ENCODE measurements at regions not wholly inside any gene's neighbourhood (a gene's known extent, or its start where the extent isn't known, plus 50 kb on each side); places are given as distances from the start of the nearest gene placed in this dataset.
"Not testable (repeated sequence)": the region's sequence is repeated elsewhere in the genome, so short reads cannot be mapped to it uniquely, and the experiment has no call there.

GRCh38 chrX:3504916-3505315, 158.5 kb upstream of the MXRA5 start:
- peak; percentile 25 for DNase-seq

- peak; percentile 86 for DNase-seq
These were observed 155.5 kb upstream of the MXRA5 start for GRCh38 chrX:3501833-3502535.

- not testable (repeated sequence) for DNase-seq
These were observed 149.7 kb upstream of the MXRA5 start for GRCh38 chrX:3495836-3496769.

DNA sequence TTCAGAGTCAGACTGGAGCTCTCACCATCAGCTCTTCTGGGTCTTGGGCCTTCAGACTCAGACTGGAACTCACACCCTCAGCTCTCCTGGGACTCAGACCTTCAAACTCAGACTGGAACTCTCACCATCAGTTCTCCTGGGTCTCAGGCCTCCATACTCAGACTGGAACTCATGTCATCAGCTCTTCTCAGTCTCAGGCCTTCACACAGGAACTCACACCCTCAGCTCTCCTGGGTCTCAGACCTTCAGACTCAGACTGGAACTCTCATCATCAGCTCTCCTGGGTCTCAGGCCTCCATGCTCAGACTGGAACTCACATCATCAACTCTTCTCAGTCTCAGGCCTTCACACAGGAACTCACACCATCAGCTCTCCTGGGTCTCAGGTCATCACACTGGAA, 147.2 kb upstream of the MXRA5 start:
- no peak for DNase-seq

DNA sequence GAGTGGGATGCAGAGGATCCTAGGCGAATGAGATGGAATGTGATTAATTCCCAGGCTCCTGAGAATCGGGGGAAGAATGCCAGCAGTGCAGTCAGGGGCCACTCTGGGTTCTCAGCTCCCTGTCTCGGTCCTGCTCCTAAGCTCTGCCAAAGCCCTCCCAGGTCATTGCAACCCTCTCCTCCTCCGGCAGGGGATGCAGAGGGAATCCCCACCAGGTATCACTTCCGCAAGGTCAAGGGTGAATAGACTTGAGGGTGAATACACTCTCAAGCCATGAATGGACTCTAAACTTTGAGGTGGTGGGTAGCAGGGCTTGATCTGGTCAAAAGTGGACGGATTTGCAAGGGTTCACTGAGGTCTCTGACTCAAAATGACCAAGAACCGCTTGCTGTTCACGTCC, 139.3 kb upstream of the MXRA5 start:
- DNase-seq: no peak

- no peak for DNase-seq
These were observed 132.6 kb upstream of the MXRA5 start for GRCh38 chrX:3479026-3479425.

- DNase-seq: no peak
These were observed 130.5 kb upstream of the MXRA5 start for GRCh38 chrX:3476973-3477372.

GRCh38 chrX:3470211-3470679, 123.8 kb upstream of the MXRA5 start:
- not testable (repeated sequence) for DNase-seq

GRCh38 chrX:3468031-3468430, 121.6 kb upstream of the MXRA5 start:
- no peak for DNase-seq

- no peak for DNase-seq
These were observed 118.6 kb upstream of the MXRA5 start for GRCh38 chrX:3465017-3465416.

GRCh38 chrX:3462166-3462508, 115.7 kb upstream of the MXRA5 start:
- peak; percentile 4 for DNase-seq

GRCh38 chrX:3461397-3462165, 115.1 kb upstream of the MXRA5 start:
- DNase-seq: peak; percentile 64

- no peak for DNase-seq
These were observed 109.3 kb upstream of the MXRA5 start for GRCh38 chrX:3455796-3456195.

GRCh38 chrX:3451571-3451970, 105.1 kb upstream of the MXRA5 start:
- DNase-seq: peak; percentile 76

GRCh38 chrX:3450881-3451570, 104.6 kb upstream of the MXRA5 start:
- DNase-seq: peak; percentile 86

DNA sequence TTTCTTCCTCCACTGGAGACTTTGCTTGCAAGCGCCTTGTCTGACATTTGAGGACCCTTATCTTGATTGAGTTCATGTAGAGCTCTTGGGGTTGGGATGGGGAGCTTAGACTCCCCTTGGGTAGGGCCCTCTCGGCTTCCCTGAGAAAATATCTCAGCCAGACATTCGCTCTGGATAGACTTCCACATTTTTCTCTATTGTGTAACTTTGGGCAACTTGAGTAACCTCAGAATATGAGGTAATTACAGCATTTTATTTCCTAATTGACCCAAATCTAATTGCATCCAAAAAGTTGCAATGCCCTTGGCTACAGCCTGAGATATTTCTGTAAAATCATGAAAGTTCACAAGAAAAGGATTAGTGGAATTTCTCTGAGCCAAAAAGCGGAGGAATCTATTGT, 102.8 kb upstream of the MXRA5 start:
- DNase-seq: peak; percentile 24

DNA sequence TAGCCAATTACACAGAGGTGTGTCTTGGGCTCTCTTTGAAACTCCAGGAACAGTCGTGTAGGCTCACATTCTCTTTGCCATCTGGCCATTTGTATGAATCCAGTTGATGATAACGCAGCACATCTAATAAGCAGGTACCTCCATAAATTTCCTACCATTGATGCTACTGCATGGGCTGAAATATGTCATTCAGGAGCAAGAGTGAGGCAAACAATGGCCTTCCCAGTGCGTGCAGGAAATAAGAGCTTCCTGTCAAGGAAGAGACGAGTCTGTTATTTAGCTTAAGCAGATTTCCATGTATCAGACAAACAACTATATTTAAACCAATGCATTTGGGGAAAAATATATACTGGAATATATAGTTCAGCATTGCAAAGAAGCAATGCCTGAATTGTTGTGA, 102.1 kb upstream of the MXRA5 start:
- no peak for DNase-seq

DNA sequence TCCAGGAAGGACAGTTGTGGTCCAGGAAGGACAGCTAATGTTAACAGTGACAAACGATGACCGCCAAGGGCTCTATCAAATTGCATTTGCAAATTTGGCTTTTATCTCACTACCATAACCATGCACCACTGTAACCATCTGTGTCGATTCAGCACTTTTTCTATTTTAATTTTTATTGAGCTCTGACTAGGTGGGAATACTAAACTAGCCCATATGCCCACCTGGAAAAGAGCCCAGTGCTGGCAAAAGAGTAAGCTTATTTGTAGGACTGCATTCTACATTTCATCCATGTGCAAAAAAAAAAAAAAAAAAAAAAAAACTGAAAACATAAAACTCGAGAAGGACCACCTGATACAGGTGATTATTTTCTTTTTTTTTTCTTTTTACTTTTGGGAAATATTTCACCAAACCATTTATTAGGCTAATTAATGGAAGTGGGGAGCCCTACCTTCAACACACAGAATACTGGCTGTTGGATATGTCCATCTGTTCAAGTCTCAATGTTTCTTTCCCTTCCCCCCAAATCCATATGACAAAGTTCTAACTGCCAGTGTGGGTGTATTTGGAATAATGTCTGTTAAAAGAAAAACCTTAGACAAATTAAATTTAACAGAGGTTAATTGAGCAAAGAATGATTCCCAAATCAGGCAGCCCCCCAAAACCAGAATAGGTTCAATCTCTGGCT, 99.5 kb upstream of the MXRA5 start:
- no peak for DNase-seq

- DNase-seq: peak; percentile 7
These were observed 96.7 kb upstream of the MXRA5 start for GRCh38 chrX:3443184-3443583.

GRCh38 chrX:3442691-3443090, 96.2 kb upstream of the MXRA5 start:
- no peak for DNase-seq

- DNase-seq: no peak
These were observed 94.5 kb upstream of the MXRA5 start for GRCh38 chrX:3440981-3441380.

DNA sequence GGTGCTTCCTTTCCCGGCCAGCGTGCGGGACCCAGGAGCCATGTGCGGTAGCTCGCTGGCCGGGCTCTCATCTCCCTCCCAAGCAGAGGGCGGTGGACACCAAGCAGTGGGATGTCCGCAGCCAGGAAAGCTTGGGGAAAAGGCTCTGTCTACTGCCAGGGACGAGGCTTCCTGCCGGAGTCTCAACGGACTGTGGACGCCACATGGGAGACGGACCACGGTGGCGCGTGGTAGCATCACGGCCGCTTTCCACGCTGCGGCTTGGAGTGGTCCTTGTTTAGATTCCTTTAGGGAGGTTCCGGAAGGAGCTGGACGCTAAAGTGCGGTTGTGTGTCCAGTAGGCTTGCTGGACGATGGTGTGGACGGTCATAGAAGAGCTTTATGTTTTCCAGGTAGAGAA, 89.5 kb upstream of the MXRA5 start:
- not testable (repeated sequence) for DNase-seq

All from fibroblast of upper back skin (primary cell).